SK-N-MC (cell line): ENCODE measurements at regions not wholly inside any gene's neighbourhood (a gene's known extent, or its start where the extent isn't known, plus 50 kb on each side); places are given as distances from the start of the nearest gene placed in this dataset.

Experiments
- EZH2 ChIP-seq: fragments of 200-600 bp; sonication (generic); IDR thresholded peaks from one replicate; pipeline ENCODE4 v1.6.1; 2017; ENCODE audit warnings: antibody characterized with exemption
- POLR2AphosphoS5 ChIP-seq: IDR thresholded peaks from 2 replicates; pipeline ENCODE4 v1.6.1; 2012; ENCODE audit warnings: mild to moderate bottlenecking, low read depth, low read length, borderline replicate concordance

DNA sequence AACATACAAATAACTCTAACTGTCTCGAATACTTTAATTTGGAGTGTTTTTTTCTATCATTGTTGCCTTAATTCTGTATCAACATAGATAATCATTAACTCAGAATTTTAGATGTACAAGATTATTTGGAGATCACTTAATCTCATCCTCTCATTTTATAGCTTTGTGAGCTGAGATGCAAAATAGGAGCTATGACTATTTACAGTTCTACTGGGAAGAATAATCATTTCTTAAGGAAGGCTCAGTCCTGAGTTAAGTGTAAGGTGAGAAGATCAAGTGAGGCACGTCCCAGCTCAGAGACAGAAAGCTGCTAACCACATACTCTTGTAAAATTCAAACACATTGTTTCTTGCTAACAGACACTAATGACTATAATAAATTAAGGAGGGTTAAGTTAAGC is 66.2 kb downstream of the CCDC54 start:
- TF ChIP-seq POLR2AphosphoS5 (no peak), EZH2 (no peak)
